ENCODE measurements at regions not wholly inside any gene's neighbourhood (a gene's known extent, or its start where the extent isn't known, plus 50 kb on each side); places are given as distances from the start of the nearest gene placed in this dataset.

GRCh38 chr14:21734457-21735074 is 60.9 kb upstream of the OR4E1 start:
- DNase-seq (ENCODE audit: low spot score): no peak

GRCh38 chr14:21729703-21730233 is 56.1 kb upstream of the OR4E1 start:
- DNase-seq (ENCODE audit: low spot score): no peak

- no peak for DNase-seq (ENCODE audit: low spot score)
These were observed 51.6 kb upstream of the OR4E1 start for GRCh38 chr14:21725250-21725649.

GRCh38 chr14:21724090-21724973 is 50.7 kb upstream of the OR4E1 start:
- DNase-seq (ENCODE audit: low spot score): no peak

- no peak for DNase-seq (ENCODE audit: low spot score)
These were observed 49.9 kb upstream of the OR4E1 start for GRCh38 chr14:21723431-21724045.

Measured in AG20443 (cell line).